Stimulated activated CD4-positive, alpha-beta T cell treated with anti-CD3 and anti-CD28 coated beads, Interleukin-2, amount 100 ng/mL, for 4 hours (primary cell): ENCODE measurements at regions not wholly inside any gene's neighbourhood (a gene's known extent, or its start where the extent isn't known, plus 50 kb on each side); places are given as distances from the start of the nearest gene placed in this dataset.
"Not testable (repeated sequence)": the region's sequence is repeated elsewhere in the genome, so short reads cannot be mapped to it uniquely, and the experiment has no call there.

Source experiments
- DNase-seq: peaks from one replicate; pipeline ENCODE4 v3.0.0-alpha.2; 2020; ENCODE audit warnings: low read depth

DNA sequence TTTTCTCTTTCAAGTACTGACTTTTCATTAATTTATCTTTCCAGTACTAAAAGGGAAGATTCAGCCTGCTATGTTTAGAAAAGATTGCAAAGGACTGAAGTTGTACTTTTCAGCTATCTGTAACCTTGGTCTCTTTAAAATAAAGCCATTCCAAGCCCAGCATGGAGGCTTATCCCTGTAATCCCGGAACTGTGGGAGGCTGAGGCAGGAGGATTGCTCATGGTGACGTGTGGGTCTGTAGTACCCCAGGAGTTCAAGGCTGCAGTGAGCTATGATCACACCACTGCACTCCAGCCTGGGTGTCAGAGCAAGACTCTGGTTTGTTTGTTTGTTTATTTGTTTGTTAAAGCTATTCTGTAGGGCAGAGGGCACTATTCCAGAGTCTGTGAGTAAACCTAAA, 50.6 kb upstream of the TMEM170B start:
- DNase-seq, result no peak

DNA sequence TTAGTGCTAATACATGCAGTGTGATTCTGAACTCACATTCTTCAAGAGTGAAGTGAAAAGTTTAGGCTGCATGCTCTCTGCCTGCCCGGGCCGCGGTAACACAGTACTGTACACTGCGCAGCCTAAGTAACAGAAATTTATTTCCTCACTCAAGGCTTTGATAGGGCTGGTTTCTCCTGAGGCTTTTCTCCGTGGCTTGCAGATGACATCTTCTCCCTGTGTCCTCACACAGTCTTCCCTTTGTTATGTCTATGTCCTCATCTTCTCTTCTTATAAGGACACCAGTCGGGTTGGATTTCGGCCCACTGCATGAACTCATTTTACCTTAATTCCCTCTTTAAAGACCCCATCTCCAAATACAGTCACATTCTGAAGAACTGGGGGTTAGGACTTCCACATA, 51.1 kb upstream of the TMEM170B start:
- no peak for DNase-seq

DNA sequence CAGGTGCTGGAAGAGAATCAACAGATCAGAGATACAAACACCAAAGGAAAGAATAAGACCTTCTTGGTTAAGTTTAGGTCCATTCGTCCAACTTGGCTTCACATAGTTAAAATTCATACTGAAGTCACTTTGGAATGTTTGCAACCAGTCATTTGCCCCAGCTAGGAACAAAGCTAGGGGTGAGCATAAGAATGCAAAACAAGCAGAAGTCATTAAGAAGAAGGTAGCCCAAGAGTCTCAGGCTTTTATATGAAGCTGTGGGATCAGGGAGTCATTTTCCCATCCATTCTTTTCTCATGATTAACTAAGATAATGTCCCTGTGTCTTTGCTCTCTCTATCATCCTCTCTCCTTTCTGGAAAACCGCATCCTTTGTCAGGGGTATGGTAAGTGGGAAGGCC, 51.5 kb upstream of the TMEM170B start:
- no peak for DNase-seq

DNA sequence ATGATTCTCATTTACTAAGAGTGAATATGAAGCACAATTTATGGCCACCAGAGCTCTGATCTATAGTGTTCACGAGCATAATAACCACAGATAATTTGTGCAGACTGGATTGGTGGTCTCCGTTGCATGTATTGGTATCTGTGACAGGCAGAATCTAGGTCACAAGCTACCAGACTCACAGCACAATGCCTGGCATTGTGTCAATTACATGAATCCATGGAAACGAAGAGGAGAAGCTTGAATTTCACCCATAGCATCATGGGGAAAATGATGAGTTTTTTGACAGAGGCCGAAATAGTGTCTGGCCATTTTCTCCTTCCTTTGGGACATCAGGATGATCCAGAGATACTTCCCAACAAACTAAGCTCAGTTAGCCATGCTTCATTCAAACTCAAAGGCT, 52.3 kb upstream of the TMEM170B start:
- DNase-seq, result no peak

DNA sequence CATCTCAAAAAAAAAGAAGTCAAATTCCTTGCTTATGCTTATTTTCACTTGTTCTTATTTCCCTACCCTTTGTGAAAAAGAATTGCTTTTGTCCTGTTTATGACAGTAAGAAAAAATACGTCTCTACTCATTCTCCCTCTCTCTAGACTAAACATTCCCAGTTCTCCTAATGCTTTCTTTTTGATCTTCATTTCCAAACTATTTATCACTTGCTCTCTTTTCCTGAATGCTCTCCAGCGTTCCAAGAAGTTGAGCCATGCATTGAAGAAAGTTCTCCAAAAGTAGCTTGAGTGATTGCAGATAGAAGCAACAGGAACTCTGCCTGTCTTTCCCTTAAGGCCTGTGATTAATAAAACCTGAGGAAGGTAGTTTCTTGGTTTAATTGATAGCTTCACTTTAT, 53.1 kb upstream of the TMEM170B start:
- DNase-seq, result no peak

DNA sequence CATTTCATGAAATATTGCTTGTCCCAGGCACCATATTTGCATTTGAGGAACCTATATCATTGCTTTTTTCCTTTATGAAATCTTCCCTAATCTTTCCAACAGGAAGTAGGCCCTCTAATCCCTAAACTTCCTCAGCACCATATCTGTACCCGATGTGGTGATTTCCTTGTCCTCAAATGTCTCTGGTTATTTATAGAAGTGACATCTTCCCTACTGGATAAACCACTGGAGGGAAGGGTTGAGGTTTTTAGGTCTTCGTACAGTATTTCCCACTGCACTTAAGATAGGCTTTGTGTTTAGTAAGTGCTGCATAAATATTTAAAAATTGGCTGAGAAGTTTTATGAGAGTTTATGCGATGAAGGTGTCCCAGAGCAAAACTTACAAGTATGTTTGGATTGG, 54.9 kb upstream of the TMEM170B start:
- DNase-seq, result no peak

DNA sequence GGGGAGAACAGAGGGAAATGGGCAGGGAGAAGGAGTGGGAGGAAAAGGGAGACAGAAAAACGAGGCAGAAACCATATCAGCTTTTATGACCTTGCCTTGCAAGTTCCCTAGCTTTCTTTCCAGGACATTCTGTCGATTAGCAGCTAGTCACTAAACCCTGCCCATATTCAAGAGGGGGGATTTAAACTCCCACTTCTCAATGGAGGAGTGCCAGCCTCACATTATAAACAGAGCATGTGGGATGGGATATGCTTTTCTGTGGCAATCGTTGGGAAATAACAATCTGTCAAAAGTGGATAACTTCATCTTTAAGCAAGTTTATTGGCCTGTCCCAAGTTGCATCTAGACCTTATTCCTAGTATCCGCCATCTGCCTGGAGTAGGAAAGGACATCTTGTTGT, 57.0 kb upstream of the TMEM170B start:
- no peak for DNase-seq

DNA sequence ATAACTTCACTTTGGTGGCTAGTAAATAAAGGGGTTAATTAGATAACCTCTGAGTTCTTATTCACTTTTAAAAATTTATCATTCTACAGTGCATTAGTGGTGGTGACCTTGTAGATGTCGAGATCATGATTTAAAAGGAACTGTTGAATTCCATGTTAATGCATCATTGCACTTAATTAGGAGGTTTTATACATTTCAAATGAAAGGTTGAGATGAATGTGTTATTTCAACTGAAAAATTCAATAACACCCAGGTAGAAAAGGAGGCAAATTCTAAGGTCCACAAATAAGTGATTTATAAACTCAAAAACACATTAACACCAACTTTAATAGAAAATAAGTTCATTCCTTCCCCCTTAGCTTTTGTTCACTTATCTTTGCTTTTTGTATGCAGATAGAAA, 58.3 kb upstream of the TMEM170B start:
- no peak for DNase-seq

DNA sequence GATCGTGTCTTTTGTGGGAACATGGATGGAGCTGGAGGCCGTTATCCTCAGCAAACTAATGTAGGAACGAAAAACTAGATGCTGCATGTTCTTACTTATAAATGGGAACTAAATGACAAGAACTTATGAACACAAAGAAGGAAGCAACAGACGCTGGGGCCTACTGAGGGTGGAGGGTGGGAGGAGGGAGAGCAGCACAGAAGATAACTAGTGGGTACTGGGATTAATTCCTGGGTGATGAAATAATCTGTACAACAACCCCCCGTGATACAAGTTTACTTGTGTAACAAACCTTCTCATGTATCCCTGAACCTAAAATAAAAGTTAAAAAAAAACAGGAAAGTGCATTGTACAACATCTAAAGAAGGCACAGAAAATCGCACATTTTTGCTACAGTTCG, 59.0 kb upstream of the TMEM170B start:
- no peak for DNase-seq

DNA sequence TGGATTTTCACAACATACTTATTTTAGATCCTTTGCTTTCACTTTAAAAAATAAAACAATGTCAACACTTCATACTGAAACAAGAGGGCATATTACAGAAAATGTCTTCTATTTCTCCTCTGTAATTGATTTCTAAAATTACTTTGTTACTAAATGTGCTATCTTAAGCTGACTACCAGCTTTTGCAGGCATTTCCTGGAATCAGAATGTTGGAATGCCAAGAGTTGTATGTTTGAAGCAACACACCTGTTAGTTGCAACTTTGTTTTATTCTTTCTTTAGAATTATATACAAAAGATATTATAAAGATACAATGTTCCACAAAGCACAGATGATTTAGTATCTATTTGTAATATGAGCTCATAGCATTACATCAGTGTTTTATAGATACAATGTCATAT, 62.5 kb upstream of the TMEM170B start:
- no peak for DNase-seq

DNA sequence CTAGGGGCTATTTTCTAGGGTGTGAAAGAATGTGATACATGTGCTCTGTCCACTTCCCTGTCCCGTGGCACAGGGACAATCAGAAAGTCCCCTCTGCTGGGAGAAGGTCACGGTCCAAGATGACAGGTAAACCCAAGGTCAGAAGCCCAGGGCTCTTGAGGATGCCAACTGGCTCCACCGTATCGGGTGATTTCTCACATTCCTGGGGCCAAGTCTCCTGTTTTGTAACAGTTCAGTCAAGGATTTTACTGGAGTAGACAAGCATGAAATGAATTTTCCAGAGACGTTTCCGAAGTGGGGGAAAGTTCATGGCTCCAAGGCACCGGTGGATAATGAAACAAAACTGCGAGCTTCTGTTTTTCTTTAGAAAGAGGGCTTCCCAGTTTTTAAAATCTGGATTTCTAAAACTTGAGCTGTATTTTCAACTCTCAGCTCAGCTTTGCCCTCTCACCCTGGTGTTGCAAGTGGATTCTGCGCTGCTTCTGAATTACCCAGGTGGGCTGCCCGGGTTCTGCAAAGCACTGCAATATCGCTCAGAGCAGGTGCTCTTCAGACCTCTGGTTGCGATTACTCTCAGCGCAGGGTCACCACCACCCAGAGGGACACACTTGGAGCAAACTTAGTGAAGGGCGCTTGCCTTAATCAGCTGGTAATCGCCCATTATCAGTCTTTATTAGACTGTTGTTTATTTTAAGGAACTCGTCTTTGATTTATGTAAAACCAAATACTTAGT, 64.4 kb upstream of the TMEM170B start:
- DNase-seq, result no peak

DNA sequence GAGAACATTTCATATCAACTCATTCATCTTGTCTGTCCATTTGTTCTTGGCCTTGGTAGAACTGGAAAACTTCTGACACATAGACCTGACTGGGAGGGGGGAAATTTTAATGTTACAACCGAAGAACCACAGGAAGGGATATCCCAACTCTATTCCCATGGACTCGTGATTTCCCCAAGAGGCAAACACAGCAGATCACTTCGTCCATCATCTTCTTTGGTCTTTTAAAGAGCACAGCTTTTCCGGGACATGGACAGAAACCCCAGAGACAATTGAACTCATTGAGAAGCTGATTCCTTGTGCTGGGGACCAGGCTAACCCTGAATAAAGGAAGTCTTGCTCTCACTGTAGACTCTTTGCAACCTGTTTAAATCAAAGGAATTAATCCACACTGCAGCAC, 66.3 kb upstream of the TMEM170B start:
- no peak for DNase-seq

DNA sequence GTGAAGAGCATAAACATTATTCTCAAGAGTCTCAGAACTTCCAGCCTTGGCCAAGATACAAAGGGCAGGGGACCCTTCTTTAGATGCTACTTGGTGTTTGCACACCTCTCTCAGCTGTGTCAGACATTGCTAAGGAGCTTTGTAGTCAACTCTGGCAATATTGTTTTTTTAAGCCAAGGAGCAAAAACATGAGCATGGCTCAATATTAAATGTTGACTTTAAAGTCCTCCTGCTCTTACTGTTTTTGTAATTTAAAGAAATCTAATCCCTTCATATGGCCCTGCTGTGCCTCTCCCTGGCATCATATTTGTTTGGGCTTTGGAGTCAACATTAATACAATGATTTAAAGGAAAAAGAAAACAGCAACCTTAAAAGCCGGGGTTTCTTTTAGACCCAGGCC, 67.9 kb upstream of the TMEM170B start:
- DNase-seq, result no peak

DNA sequence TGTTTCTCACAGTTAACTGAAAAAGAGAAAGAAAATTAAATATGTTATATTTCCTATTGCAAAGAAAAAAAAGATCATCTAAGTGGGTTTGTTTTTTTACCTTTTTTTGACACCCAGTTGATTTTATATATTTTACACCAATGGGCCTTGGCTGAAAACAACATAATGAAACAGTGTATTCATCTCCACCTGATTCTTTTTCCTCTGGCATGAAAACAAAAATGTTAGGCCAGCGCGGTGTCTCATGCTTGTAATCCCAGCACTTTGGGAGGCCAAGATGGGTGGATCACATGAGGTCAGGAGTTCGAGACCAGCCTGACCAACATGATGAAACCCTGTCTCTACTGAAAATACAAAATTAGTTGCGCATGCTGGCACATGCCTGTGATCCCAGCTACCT, 69.3 kb upstream of the TMEM170B start:
- DNase-seq, result not testable (repeated sequence)

DNA sequence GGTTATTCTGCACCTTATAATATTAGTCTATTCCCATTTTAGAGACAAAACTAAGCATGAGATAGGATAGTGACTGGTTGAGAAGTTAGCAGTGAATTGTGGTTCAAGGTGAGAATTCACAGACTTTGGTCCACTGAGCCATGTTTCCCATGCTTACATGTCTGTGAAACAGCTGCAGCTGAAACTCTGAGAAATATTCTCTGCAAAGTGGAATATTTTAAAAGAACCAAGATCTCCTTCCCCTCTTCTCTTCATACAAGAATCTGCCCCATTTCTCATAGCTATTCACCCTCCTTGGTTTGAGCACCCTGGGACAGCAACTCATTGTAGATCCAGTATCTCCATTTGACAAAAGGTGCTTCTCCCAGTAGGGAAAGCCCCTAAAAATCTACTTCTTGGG, 70.2 kb upstream of the TMEM170B start:
- DNase-seq, result no peak

DNA sequence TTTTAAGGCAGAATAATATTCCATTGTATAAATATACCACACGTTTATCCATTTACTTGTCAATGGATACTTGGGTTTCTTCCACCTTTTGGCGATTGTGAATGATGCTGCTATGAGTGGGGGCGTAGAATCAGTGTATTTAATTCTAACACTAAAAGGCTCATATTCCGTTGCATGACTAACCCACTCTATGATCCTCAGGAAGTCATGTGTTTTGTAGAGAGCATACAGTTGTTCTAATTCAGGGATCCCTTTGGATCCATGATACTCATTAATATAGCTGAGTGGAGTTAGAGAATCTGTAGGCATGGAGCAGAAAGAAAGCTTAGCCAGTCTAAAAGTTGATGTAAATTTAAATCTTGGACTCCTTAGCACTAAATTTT, 74.2 kb upstream of the TMEM170B start:
- no peak for DNase-seq

DNA sequence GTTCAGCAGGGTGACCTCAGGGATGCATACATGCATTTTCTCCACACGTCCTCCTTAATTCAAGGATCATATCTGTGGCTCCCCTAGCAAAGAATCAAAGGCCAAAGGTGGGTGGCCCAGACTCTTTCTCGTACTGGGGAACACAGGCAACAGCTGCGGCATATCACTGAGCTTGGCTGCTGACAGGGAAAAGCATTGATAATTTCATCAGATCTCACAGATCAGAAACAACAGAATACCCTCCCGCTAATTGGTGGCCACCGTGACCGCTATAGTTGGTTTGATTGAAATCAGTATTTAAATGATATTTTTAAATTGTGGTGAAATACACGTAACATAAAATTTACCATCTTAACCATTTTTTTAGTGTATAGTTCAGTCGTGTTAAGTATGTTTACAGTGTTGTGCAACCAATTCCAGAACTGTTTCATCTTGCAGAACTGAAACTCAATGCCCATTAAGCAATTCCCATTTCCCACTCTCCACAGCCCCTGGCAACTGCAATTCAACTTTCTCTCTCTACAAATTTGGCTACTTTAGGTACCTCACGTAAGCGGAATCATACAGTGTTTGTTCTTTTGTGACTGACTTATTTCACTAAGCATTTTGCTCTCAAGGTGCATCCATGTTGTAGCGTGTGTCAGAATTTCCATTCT, 74.7 kb upstream of the TMEM170B start:
- no peak for DNase-seq

DNA sequence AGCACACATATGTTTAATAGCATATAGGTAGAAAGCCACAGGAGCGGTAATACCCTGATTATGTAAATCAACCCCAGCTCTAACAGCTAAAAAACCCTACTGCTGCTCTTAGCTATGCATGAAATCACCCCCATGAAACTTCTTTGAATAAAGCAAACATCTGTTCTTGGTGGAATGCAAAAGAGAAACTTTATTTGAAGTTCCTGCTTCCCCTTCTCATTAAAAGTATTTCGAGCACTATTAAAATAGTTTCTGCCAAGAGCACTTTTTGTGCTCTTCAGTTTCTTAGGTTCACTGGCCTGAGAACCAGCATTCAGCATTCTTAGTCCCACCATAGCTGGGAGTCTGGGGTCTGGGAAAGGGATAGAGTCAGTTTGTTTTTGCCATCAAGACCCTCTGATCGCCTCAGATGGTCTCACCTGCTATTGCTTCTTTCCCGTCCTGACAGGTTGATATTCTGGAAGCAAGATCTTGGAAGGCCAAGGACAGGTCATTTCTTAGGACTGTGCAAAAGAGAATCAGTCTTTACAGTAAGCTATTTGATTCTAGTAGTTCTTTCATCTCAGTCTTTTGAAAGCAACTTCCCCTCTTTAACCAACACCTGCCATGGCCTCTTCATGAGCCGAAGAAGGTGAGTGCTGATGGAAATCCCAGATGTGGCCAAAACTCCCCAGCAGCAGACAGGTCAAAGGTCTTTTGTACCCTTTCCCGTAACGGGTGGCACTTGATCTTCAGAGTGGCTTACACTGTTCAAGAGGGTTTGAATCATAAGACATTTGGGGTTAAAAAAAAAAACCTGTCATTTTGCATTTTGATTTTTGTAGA, 76.5 kb upstream of the TMEM170B start:
- no peak for DNase-seq

DNA sequence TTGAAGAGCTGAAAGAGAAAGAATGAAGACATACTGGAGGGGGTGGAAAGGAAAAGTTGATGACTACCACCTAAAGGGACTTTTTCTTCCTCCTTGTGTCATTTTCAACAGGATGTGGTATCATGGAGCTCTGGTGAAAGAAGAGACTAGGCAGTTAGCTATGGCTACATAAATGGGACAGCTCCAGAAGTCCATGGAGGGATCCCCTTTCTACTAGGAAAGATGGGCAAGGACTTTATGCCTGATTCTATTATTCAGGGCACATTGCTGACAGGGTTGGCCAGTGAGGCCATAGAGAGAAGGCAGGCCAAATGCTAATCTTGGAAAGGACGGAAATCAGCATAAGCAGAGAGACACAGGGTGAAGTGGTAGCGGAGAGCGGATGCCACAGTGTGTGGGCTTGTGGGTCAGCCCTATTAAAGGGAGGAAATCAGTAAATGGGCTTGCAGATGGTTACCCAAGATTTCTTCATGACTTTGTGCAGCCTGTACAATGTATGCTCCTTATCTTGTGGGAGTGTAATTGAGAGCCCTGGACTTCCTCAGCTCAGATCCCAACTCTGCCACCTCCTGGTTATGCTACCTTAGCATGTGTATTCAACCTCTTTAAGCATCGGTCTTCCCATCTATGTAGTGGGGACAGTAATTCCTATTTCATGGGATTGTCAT, 77.4 kb upstream of the TMEM170B start:
- no peak for DNase-seq

DNA sequence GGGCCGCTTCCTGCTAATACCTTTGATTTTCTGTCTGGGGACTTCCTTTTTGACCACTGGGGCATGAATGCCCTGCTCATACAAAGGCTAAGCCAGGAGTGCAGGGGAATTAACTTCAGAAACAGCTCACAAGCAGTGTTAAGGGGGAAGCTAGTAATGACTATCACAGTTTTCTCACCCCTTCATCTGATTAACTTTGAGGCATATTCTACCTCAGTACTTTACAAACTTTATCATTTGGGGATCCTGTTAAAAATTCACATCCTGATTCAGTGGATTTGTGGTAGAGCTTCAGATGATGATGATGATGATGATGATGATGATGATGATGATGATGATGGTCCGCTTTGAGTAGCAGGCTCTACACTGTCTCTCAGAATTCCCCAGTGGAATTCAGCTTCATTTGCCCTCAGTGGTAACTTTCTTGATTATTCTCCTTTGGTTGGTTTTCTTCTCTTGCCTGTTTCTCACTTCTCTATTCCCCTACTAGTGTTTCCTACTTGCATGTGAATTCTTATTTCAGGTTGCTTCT, 78.4 kb upstream of the TMEM170B start:
- no peak for DNase-seq

DNA sequence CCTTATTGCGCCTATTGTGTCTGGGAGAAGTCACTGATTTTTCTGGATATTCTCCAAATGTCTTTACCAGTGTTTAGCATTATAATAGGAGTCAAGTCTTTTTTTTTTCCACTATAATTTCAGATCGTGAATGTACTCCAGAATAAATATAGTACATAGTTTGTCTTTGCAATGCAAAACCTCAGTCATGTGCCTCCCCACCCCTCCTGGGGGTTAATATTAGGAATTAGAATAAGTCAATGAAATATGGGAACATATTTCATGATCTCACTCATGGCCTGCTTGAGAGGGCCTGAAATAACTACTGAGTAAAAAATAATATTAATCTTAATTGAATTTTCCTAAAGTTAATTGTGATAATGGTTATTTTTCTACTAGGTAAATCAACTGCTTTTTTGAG, 79.0 kb upstream of the TMEM170B start:
- DNase-seq, result no peak

DNA sequence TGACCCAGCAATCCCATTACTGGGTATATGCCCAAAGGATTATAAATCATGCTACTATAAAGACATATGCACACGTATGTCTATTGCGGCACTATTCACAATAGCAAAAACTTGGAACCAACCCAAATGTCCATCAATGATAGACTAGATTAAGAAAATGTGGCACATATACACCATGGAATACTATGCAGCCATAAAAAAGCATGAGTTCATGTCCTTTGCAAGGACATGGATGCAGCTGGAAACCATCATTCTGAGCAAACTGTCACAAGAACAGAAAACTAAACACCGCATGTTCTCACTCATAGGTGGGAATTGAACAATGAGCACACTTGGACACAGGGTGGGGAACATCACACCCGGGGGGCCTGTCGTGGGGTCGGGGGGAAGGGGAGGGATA, 80.1 kb upstream of the TMEM170B start:
- not testable (repeated sequence) for DNase-seq
